Activated CD4-positive, alpha-beta T cell treated with anti-CD3 and anti-CD28 coated beads for 4 hours (primary cell): ENCODE measurements at regions not wholly inside any gene's neighbourhood (a gene's known extent, or its start where the extent isn't known, plus 50 kb on each side); places are given as distances from the start of the nearest gene placed in this dataset.
"Not testable (repeated sequence)": the region's sequence is repeated elsewhere in the genome, so short reads cannot be mapped to it uniquely, and the experiment has no call there.

Experiments used
- DNase-seq, 2 donors: peaks; one replicate each; pipeline ENCODE4 v3.0.0-alpha.2; 2020

GRCh38 chr22:48627966-48628365 is 1199.7 kb downstream of the BRD1 start:
- no peak for DNase-seq

GRCh38 chr22:48627203-48627602 is 1200.5 kb downstream of the BRD1 start:
- no peak for DNase-seq

GRCh38 chr22:48624401-48624800 is 1203.3 kb downstream of the BRD1 start:
- no peak for DNase-seq

- no peak for DNase-seq
Measured at GRCh38 chr22:48622891-48623545, 1204.7 kb downstream of the BRD1 start.

- DNase-seq: no peak
Measured at GRCh38 chr22:48621085-48621484, 1206.6 kb downstream of the BRD1 start.

GRCh38 chr22:48620460-48620859 is 1207.2 kb downstream of the BRD1 start:
- DNase-seq: not testable (repeated sequence)

GRCh38 chr22:48619721-48620120 is 1208.0 kb downstream of the BRD1 start:
- DNase-seq: no peak

GRCh38 chr22:48618326-48618725 is 1209.3 kb downstream of the BRD1 start:
- no peak for DNase-seq

- DNase-seq: no peak
Measured at GRCh38 chr22:48616656-48617055, 1211.0 kb downstream of the BRD1 start.

- DNase-seq: no peak
Measured at GRCh38 chr22:48615171-48616008, 1212.3 kb downstream of the BRD1 start.

GRCh38 chr22:48613566-48614200 is 1214.0 kb downstream of the BRD1 start:
- no peak for DNase-seq

- no peak for DNase-seq
Measured at GRCh38 chr22:48612077-48612995, 1215.3 kb downstream of the BRD1 start.

- no peak for DNase-seq
Measured at GRCh38 chr22:48609279-48609865, 1218.3 kb downstream of the BRD1 start.

GRCh38 chr22:48607901-48608662 is 1219.6 kb downstream of the BRD1 start:
- DNase-seq: no peak

GRCh38 chr22:48606684-48607307 is 1220.9 kb downstream of the BRD1 start:
- DNase-seq: no peak

- no peak for DNase-seq
Measured at GRCh38 chr22:48605856-48606481, 1221.7 kb downstream of the BRD1 start.

GRCh38 chr22:48605125-48605524 is 1222.5 kb downstream of the BRD1 start:
- DNase-seq: no peak

GRCh38 chr22:48603621-48604320 is 1223.9 kb downstream of the BRD1 start:
- no peak for DNase-seq

GRCh38 chr22:48602805-48603518 is 1224.7 kb downstream of the BRD1 start:
- DNase-seq: no peak
